ENCODE measurements at regions not wholly inside any gene's neighbourhood (a gene's known extent, or its start where the extent isn't known, plus 50 kb on each side); places are given as distances from the start of the nearest gene placed in this dataset.

DNA sequence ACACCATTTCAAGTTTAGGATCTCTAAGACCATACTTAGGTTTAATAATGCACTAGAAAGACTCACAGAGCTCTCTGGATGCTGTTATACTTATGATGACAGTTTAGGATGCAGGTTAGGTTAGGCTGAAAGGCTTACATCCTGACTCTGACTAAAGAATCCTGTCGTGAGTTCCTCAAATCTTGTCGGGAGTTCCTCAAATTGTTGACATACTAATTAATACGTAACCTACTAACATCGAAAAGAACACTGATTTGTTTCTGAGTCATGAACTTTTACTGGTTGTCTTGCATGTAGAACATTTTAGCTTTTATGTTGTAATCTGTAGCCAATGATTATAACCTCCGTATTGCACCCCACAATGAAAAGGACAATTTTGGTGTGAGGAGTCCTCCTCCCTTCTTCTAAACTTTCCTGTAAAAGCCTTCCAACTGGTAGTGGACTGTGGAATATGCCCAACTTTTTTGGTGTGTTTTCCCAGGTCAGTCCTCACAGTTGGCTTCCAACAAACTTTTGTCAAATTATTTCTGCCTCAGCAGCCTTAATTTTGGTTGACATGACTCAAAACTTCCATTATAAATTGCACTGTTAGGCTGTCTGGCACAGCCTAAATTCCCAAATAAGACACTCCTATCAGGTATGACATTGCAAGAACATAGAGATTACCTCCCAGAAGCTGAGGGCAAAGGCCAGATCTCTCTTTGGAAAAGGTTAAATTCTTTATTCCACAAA, 107.9 kb upstream of the PALMD start:
- no peak overlapping the region for H3K27ac ChIP-seq
- intact Hi-C loops (cut with DNase I; ENCODE audit: low total_unique reads): no loop called here

DNA sequence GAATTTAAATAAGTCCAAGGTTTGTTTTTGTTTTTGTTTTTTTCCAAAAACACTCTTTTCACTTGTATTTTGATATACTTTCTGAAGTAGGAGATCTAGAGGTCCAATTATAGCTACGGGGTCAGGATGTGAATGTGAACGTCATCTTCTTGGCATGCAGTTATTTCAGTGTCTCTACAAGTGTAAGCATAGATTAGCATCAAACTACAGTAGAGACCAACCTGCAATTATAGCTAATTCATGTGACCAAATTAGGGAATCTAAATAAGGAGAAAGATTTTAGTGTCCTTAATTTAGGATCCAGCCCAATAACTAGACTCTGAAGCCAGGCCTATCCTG, 107.3 kb upstream of the PALMD start:
- DNase-seq: no peak
- no peak overlapping the region for H3K27ac ChIP-seq
- no peaks in the 10 kb centered on the region for H3K36me3 ChIP-seq
- peaks cover 0 to 6% (median 4%) of the 10 kb centered on the region in 4 donors for H3K4me1 ChIP-seq
- no peaks in the 10 kb centered on the region for H3K27me3 ChIP-seq
- intact Hi-C loops (cut with DNase I; ENCODE audit: low total_unique reads): no loop called here
- TF ChIP-seq, protein P1, sequence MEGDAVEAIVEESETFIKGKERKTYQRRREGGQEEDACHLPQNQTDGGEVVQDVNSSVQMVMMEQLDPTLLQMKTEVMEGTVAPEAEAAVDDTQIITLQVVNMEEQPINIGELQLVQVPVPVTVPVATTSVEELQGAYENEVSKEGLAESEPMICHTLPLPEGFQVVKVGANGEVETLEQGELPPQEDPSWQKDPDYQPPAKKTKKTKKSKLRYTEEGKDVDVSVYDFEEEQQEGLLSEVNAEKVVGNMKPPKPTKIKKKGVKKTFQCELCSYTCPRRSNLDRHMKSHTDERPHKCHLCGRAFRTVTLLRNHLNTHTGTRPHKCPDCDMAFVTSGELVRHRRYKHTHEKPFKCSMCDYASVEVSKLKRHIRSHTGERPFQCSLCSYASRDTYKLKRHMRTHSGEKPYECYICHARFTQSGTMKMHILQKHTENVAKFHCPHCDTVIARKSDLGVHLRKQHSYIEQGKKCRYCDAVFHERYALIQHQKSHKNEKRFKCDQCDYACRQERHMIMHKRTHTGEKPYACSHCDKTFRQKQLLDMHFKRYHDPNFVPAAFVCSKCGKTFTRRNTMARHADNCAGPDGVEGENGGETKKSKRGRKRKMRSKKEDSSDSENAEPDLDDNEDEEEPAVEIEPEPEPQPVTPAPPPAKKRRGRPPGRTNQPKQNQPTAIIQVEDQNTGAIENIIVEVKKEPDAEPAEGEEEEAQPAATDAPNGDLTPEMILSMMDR (IDR thresholded peaks at IDR 0.05): no peak
- no peaks in the 10 kb centered on the region for H3K9me3 ChIP-seq
- H3K4me3 ChIP-seq: no peak overlapping the region

More for the DNA sequence above, 107.9 kb upstream of the PALMD start:
- no peak overlapping the region for H3K4me3 ChIP-seq
- peaks cover 0 to 6% (median 4%) of the 10 kb centered on the region in 4 donors for H3K4me1 ChIP-seq
- no peaks in the 10 kb centered on the region for H3K36me3 ChIP-seq
- H3K9me3 ChIP-seq: no peaks in the 10 kb centered on the region
- H3K27me3 ChIP-seq: no peaks in the 10 kb centered on the region
- no peak for DNase-seq
- TF ChIP-seq, protein P1 (IDR thresholded peaks at IDR 0.05): no peak

GRCh38 chr1:99539131-99539530, 106.8 kb upstream of the PALMD start:
- Histone ChIP-seq H3K27ac (no peak overlapping the region), H3K4me1 (peaks cover 0 to 6% (median 4%) of the 10 kb centered on the region in 4 donors), H3K9me3 (no peaks in the 10 kb centered on the region), H3K4me3 (no peak overlapping the region), H3K36me3 (no peaks in the 10 kb centered on the region), H3K27me3 (no peaks in the 10 kb centered on the region)
- intact Hi-C loops (cut with DNase I; ENCODE audit: low total_unique reads): no loop called here
- TF ChIP-seq, protein P1 (IDR thresholded peaks at IDR 0.05): no peak
- no peak for DNase-seq

DNA sequence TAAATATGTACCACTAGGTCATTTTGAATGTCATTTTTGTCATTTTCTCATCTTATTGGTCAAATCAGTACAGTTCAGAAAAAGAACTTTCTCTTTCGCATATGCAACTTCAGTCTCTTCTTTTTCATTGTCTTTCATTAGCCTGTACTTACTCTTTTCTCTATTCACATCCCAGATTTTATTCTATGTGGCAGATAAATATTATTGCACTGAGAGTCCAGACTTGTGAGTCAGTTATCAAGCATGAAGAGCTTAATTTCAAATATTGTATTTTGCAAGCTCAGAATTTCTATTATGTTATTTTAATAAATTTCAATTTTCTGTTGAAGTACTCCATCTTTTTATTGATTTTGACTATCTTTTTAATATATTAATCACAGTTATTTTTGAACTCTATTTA, 105.2 kb upstream of the PALMD start:
- no peaks in the 10 kb centered on the region for H3K27me3 ChIP-seq
- DNase-seq: no peak
- intact Hi-C loops (cut with DNase I; ENCODE audit: low total_unique reads): no loop called here
- no peaks in the 10 kb centered on the region for H3K36me3 ChIP-seq
- no peaks in the 10 kb centered on the region for H3K9me3 ChIP-seq
- TF ChIP-seq, protein P1 (IDR thresholded peaks at IDR 0.05): no peak
- no peaks in the 10 kb centered on the region for H3K4me1 ChIP-seq
- H3K4me3 ChIP-seq: no peak overlapping the region
- no peak overlapping the region for H3K27ac ChIP-seq

DNA sequence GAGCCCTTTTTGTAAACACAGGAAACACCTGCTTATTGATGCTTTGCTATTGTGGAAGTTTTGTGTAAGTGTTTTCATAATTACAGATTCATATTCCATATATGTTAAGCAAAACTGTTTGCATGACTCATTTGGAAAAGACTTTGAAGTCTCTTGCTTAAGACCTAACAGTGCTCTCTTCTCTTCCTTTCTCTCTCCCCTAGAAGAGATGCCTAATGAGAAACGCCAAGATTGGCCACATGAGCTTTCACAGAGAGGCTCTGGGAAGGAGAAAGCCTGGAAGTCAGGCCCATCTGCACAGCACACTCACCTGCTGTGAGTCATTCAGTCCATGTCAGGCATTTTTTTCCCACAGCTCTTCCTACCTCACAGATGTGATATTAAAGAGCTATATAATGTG, 101.6 kb upstream of the PALMD start:
- intact Hi-C loops (cut with DNase I; ENCODE audit: low total_unique reads): no loop called here
- H3K27ac ChIP-seq: no peak overlapping the region
- no peak overlapping the region for H3K4me3 ChIP-seq
- H3K9me3 ChIP-seq: no peaks in the 10 kb centered on the region
- no peaks in the 10 kb centered on the region for H3K27me3 ChIP-seq
- no peak for DNase-seq
- TF ChIP-seq, protein P1 (IDR thresholded peaks at IDR 0.05): no peak
- H3K4me1 ChIP-seq: no peaks in the 10 kb centered on the region
- H3K36me3 ChIP-seq: no peaks in the 10 kb centered on the region

Data from tibial artery (tissue), 4 donors.